Stomach (tissue), 4 donors: ENCODE measurements at regions not wholly inside any gene's neighbourhood (a gene's known extent, or its start where the extent isn't known, plus 50 kb on each side); places are given as distances from the start of the nearest gene placed in this dataset.

Source experiments
- CTCF ChIP-seq, 7 experiments: fragments of 450-650 bp in 4 of 7; fragments of 200-600 bp in 3 of 7; sonication (generic) in 3 of 7; IDR thresholded peaks; one replicate each; pipeline ENCODE4 v1.5.1; 2016 to 2019; ENCODE audit warnings: antibody characterized with exemption in 7 of 7, control low read depth in 2 of 7, mild to moderate bottlenecking in 1 of 7
- POLR2A ChIP-seq, 4 donors: fragments of 450-650 bp; IDR thresholded peaks; one replicate each; pipeline ENCODE4 v1.6.1; 2016; ENCODE audit warnings: antibody characterized with exemption in 4 of 4, control low read depth in 2 of 4, mild to moderate bottlenecking in 1 of 4, moderate library complexity in 1 of 4
- POLR2AphosphoS5 ChIP-seq, 3 donors: sonication (generic); formaldehyde crosslinking; IDR thresholded peaks; one replicate each; pipeline ENCODE4 v1.6.1; 2016; ENCODE audit warnings: antibody characterized with exemption in 3 of 3

GRCh38 chr2:156728328-156728727, 292.1 kb downstream of the GPD2 start:
- TF ChIP-seq CTCF (IDR thresholded peaks at IDR 0.05) (no peak), POLR2AphosphoS5 (IDR thresholded peaks at IDR 0.05) (no peak), POLR2A (IDR thresholded peaks at IDR 0.05) (no peak)
